ENCODE measurements at regions not wholly inside any gene's neighbourhood (a gene's known extent, or its start where the extent isn't known, plus 50 kb on each side); places are given as distances from the start of the nearest gene placed in this dataset.

GRCh38 chr2:12400543-12400942 lies 316.2 kb upstream of the TRIB2 start:
- no peak overlapping the region for H3K27ac ChIP-seq
- intact Hi-C loops (cut with DNase I) = no loop called here
- H3K36me3 ChIP-seq = no peaks in the 10 kb centered on the region
- no peak overlapping the region for H3K4me3 ChIP-seq
- no peaks in the 10 kb centered on the region for H3K27me3 ChIP-seq
- no peak for DNase-seq
- ATAC-seq = no peak
- no peaks in the 10 kb centered on the region for H3K4me1 ChIP-seq
- TF ChIP-seq CTCF (IDR thresholded peaks at IDR 0.05) = no peak
- no peaks in the 10 kb centered on the region for H3K9me3 ChIP-seq

- Histone ChIP-seq H3K36me3 (no peaks in the 10 kb centered on the region), H3K27ac (no peak overlapping the region), H3K27me3 (no peaks in the 10 kb centered on the region), H3K4me3 (no peak overlapping the region), H3K4me1 (no peaks in the 10 kb centered on the region), H3K9me3 (no peaks in the 10 kb centered on the region)
- no peak for ATAC-seq
- no peak for TF ChIP-seq CTCF (IDR thresholded peaks at IDR 0.05)
- no peak for DNase-seq
- intact Hi-C loops (cut with DNase I) = no loop called here
These were observed 314.1 kb upstream of the TRIB2 start for GRCh38 chr2:12402440-12403139.

- H3K36me3 ChIP-seq = no peaks in the 10 kb centered on the region
- ATAC-seq (no peak), DNase-seq (no peak)
- H3K4me3 ChIP-seq = no peak overlapping the region
- H3K27me3 ChIP-seq = no peaks in the 10 kb centered on the region
- no peaks in the 10 kb centered on the region for H3K4me1 ChIP-seq
- H3K27ac ChIP-seq = no peak overlapping the region
- H3K9me3 ChIP-seq = peaks cover 0 to 3% of the 10 kb centered on the region in 2 donors
- intact Hi-C loops (cut with DNase I) = no loop called here
- TF ChIP-seq CTCF (IDR thresholded peaks at IDR 0.05) = no peak
These were observed 312.2 kb upstream of the TRIB2 start for GRCh38 chr2:12404497-12404896.

GRCh38 chr2:12407160-12407559 lies 309.6 kb upstream of the TRIB2 start:
- no peak for TF ChIP-seq CTCF (IDR thresholded peaks at IDR 0.05)
- intact Hi-C loops (cut with DNase I) = no loop called here

GRCh38 chr2:12412898-12413305 lies 303.8 kb upstream of the TRIB2 start:
- ATAC-seq (no peak), DNase-seq (no peak)
- Histone ChIP-seq H3K27me3 (no peaks in the 10 kb centered on the region), H3K4me1 (peaks cover 0 to 4% of the 10 kb centered on the region in 2 donors), H3K36me3 (no peaks in the 10 kb centered on the region), H3K27ac (no peak overlapping the region), H3K4me3 (no peak overlapping the region), H3K9me3 (peaks cover 0 to 7% of the 10 kb centered on the region in 2 donors)
- intact Hi-C loops (cut with DNase I) = no loop called here
- no peak for TF ChIP-seq CTCF (IDR thresholded peaks at IDR 0.05)

More at GRCh38 chr2:12407160-12407559, 309.6 kb upstream of the TRIB2 start:
- H3K36me3 ChIP-seq = no peaks in the 10 kb centered on the region
- no peak overlapping the region for H3K27ac ChIP-seq
- H3K27me3 ChIP-seq = no peaks in the 10 kb centered on the region
- no peak overlapping the region for H3K4me3 ChIP-seq
- ATAC-seq = no peak
- no peak for DNase-seq
- peaks cover 0 to 7% of the 10 kb centered on the region in 2 donors for H3K9me3 ChIP-seq
- H3K4me1 ChIP-seq = no peaks in the 10 kb centered on the region

Measured in left lung (tissue), 4 donors.